ENCODE measurements at regions not wholly inside any gene's neighbourhood (a gene's known extent, or its start where the extent isn't known, plus 50 kb on each side); places are given as distances from the start of the nearest gene placed in this dataset.
"Not testable (repeated sequence)": the region's sequence is repeated elsewhere in the genome, so short reads cannot be mapped to it uniquely, and the experiment has no call there.

- no peaks in the 10 kb centered on the region for H3K4me1 Mint-ChIP-seq
- ChIA-PET CTCF (no interaction called here), POLR2A (no interaction called here)
- no peak for DNase-seq
- H3K4me3 Mint-ChIP-seq: no peak overlapping the region
- H3K27me3 Mint-ChIP-seq: no peaks in the 10 kb centered on the region
- H3K27ac Mint-ChIP-seq: no peak overlapping the region
- H3K36me3 Mint-ChIP-seq (ENCODE audit: low read depth): no peaks in the 10 kb centered on the region
- H3K9me3 Mint-ChIP-seq: peaks cover 4% of the 10 kb centered on the region
Measured at GRCh38 chr3:163735394-163735793, 1342.9 kb downstream of the SI start.

- no peaks in the 10 kb centered on the region for H3K9me3 Mint-ChIP-seq
- no peaks in the 10 kb centered on the region for H3K36me3 Mint-ChIP-seq (ENCODE audit: low read depth)
- H3K4me1 Mint-ChIP-seq: no peaks in the 10 kb centered on the region
- no peak for DNase-seq
- CTCF ChIA-PET: no interaction called here
- no peak overlapping the region for H3K4me3 Mint-ChIP-seq
- no peaks in the 10 kb centered on the region for H3K27me3 Mint-ChIP-seq
- POLR2A ChIA-PET: no interaction called here
- H3K27ac Mint-ChIP-seq: no peak overlapping the region
Measured at GRCh38 chr3:163730684-163731083, 1347.6 kb downstream of the SI start.

GRCh38 chr3:163726125-163726524 lies 1352.2 kb downstream of the SI start:
- Mint-ChIP-seq H3K9me3 (peaks cover 4% of the 10 kb centered on the region), H3K36me3 (ENCODE audit: low read depth) (no peaks in the 10 kb centered on the region), H3K27ac (no peak overlapping the region), H3K27me3 (no peaks in the 10 kb centered on the region), H3K4me3 (no peak overlapping the region), H3K4me1 (no peaks in the 10 kb centered on the region)
- DNase-seq: no peak
- ChIA-PET POLR2A (no interaction called here), CTCF (no interaction called here)

GRCh38 chr3:163722405-163722804 lies 1355.9 kb downstream of the SI start:
- POLR2A ChIA-PET: no interaction called here
- H3K4me1 Mint-ChIP-seq: no peaks in the 10 kb centered on the region
- no peaks in the 10 kb centered on the region for H3K36me3 Mint-ChIP-seq (ENCODE audit: low read depth)
- H3K27ac Mint-ChIP-seq: no peak overlapping the region
- no peak overlapping the region for H3K4me3 Mint-ChIP-seq
- H3K9me3 Mint-ChIP-seq: peaks cover 8% of the 10 kb centered on the region
- H3K27me3 Mint-ChIP-seq: no peaks in the 10 kb centered on the region
- CTCF ChIA-PET: no interaction called here
- DNase-seq: no peak

- no peak overlapping the region for H3K4me3 Mint-ChIP-seq
- ChIA-PET CTCF (no interaction called here), POLR2A (no interaction called here)
- H3K9me3 Mint-ChIP-seq: peaks cover 11% of the 10 kb centered on the region
- DNase-seq: no peak
- H3K27me3 Mint-ChIP-seq: no peaks in the 10 kb centered on the region
- H3K36me3 Mint-ChIP-seq (ENCODE audit: low read depth): no peaks in the 10 kb centered on the region
- H3K4me1 Mint-ChIP-seq: no peaks in the 10 kb centered on the region
- H3K27ac Mint-ChIP-seq: no peak overlapping the region
Measured at GRCh38 chr3:163721596-163721995, 1356.7 kb downstream of the SI start.

- H3K9me3 Mint-ChIP-seq: peaks cover 8% of the 10 kb centered on the region
- H3K4me3 Mint-ChIP-seq: no peak overlapping the region
- H3K27ac Mint-ChIP-seq: no peak overlapping the region
- ChIA-PET POLR2A (no interaction called here), CTCF (no interaction called here)
- no peaks in the 10 kb centered on the region for H3K36me3 Mint-ChIP-seq (ENCODE audit: low read depth)
- no peak for DNase-seq
- no peaks in the 10 kb centered on the region for H3K4me1 Mint-ChIP-seq
- H3K27me3 Mint-ChIP-seq: no peaks in the 10 kb centered on the region
Measured at GRCh38 chr3:163717377-163717776, 1360.9 kb downstream of the SI start.

GRCh38 chr3:163708428-163708827 lies 1369.9 kb downstream of the SI start:
- POLR2A ChIA-PET: no interaction called here
- H3K36me3 Mint-ChIP-seq (ENCODE audit: low read depth): no peaks in the 10 kb centered on the region
- CTCF ChIA-PET: no interaction called here

GRCh38 chr3:163707659-163708058 lies 1370.6 kb downstream of the SI start:
- Mint-ChIP-seq H3K4me3 (no peak overlapping the region), H3K27ac (no peak overlapping the region), H3K27me3 (no peaks in the 10 kb centered on the region), H3K36me3 (ENCODE audit: low read depth) (no peaks in the 10 kb centered on the region), H3K4me1 (no peaks in the 10 kb centered on the region), H3K9me3 (peaks cover 4% of the 10 kb centered on the region)
- CTCF ChIA-PET: no interaction called here
- DNase-seq: no peak
- POLR2A ChIA-PET: no interaction called here

More at GRCh38 chr3:163708428-163708827, 1369.9 kb downstream of the SI start:
- Mint-ChIP-seq H3K27ac (no peak overlapping the region), H3K9me3 (peaks cover 4% of the 10 kb centered on the region), H3K4me1 (no peaks in the 10 kb centered on the region), H3K4me3 (no peak overlapping the region), H3K27me3 (no peaks in the 10 kb centered on the region)
- DNase-seq: no peak

GRCh38 chr3:163698221-163698620 lies 1380.1 kb downstream of the SI start:
- H3K36me3 Mint-ChIP-seq (ENCODE audit: low read depth); CTCF ChIA-PET; DNase-seq; POLR2A ChIA-PET; H3K27ac Mint-ChIP-seq; H3K4me3 Mint-ChIP-seq; H3K4me1 Mint-ChIP-seq; H3K27me3 Mint-ChIP-seq: not testable (repeated sequence)
- peaks cover 14% of the 10 kb centered on the region for H3K9me3 Mint-ChIP-seq

- no peaks in the 10 kb centered on the region for H3K4me1 Mint-ChIP-seq
- no peak overlapping the region for H3K4me3 Mint-ChIP-seq
- H3K36me3 Mint-ChIP-seq (ENCODE audit: low read depth): no peaks in the 10 kb centered on the region
- no peaks in the 10 kb centered on the region for H3K27me3 Mint-ChIP-seq
- DNase-seq: no peak
- no peak overlapping the region for H3K27ac Mint-ChIP-seq
- peaks cover 10% of the 10 kb centered on the region for H3K9me3 Mint-ChIP-seq
- ChIA-PET CTCF (no interaction called here), POLR2A (no interaction called here)
Measured at GRCh38 chr3:163692494-163692893, 1385.8 kb downstream of the SI start.

- Mint-ChIP-seq H3K36me3 (ENCODE audit: low read depth) (no peaks in the 10 kb centered on the region), H3K4me3 (no peak overlapping the region), H3K4me1 (no peaks in the 10 kb centered on the region), H3K27ac (no peak overlapping the region), H3K27me3 (no peaks in the 10 kb centered on the region), H3K9me3 (peaks cover 4% of the 10 kb centered on the region)
- DNase-seq: no peak
- ChIA-PET CTCF (no interaction called here), POLR2A (no interaction called here)
Measured at GRCh38 chr3:163684651-163685050, 1393.6 kb downstream of the SI start.

- H3K27me3 Mint-ChIP-seq: no peaks in the 10 kb centered on the region
- POLR2A ChIA-PET: no interaction called here
- DNase-seq: no peak
- H3K4me1 Mint-ChIP-seq: no peaks in the 10 kb centered on the region
- peaks cover 17% of the 10 kb centered on the region for H3K9me3 Mint-ChIP-seq
- no peak overlapping the region for H3K27ac Mint-ChIP-seq
- no peaks in the 10 kb centered on the region for H3K36me3 Mint-ChIP-seq (ENCODE audit: low read depth)
- no peak overlapping the region for H3K4me3 Mint-ChIP-seq
- CTCF ChIA-PET: no interaction called here
Measured at GRCh38 chr3:163672954-163673353, 1405.3 kb downstream of the SI start.

GRCh38 chr3:163671201-163671600 lies 1407.1 kb downstream of the SI start:
- no peak overlapping the region for H3K27ac Mint-ChIP-seq
- H3K36me3 Mint-ChIP-seq (ENCODE audit: low read depth): no peaks in the 10 kb centered on the region
- ChIA-PET CTCF (no interaction called here), POLR2A (no interaction called here)
- no peak overlapping the region for H3K4me3 Mint-ChIP-seq
- no peaks in the 10 kb centered on the region for H3K4me1 Mint-ChIP-seq
- no peak for DNase-seq
- H3K9me3 Mint-ChIP-seq: peaks cover 23% of the 10 kb centered on the region
- H3K27me3 Mint-ChIP-seq: no peaks in the 10 kb centered on the region

- peaks cover 17% of the 10 kb centered on the region for H3K9me3 Mint-ChIP-seq
- H3K27ac Mint-ChIP-seq: no peak overlapping the region
- no peaks in the 10 kb centered on the region for H3K36me3 Mint-ChIP-seq (ENCODE audit: low read depth)
- ChIA-PET POLR2A (no interaction called here), CTCF (no interaction called here)
- H3K4me1 Mint-ChIP-seq: no peaks in the 10 kb centered on the region
- no peaks in the 10 kb centered on the region for H3K27me3 Mint-ChIP-seq
- no peak overlapping the region for H3K4me3 Mint-ChIP-seq
- no peak for DNase-seq
Measured at GRCh38 chr3:163664466-163664865, 1413.8 kb downstream of the SI start.

GRCh38 chr3:163657088-163657487 lies 1421.2 kb downstream of the SI start:
- Mint-ChIP-seq H3K4me3 (no peak overlapping the region), H3K36me3 (ENCODE audit: low read depth) (no peaks in the 10 kb centered on the region), H3K4me1 (no peaks in the 10 kb centered on the region), H3K27me3 (no peaks in the 10 kb centered on the region), H3K27ac (no peak overlapping the region), H3K9me3 (peaks cover 6% of the 10 kb centered on the region)
- no peak for DNase-seq
- ChIA-PET CTCF (no interaction called here), POLR2A (no interaction called here)
